GM12878 (cell line): ENCODE measurements at regions not wholly inside any gene's neighbourhood (a gene's known extent, or its start where the extent isn't known, plus 50 kb on each side); places are given as distances from the start of the nearest gene placed in this dataset.

Source experiments
- ATAC-seq: fragments of 200-7000 bp; cut with Tn5 transposase; 3 replicates; pipeline ENCODE4 v1.9.1; 2020; ENCODE audit warnings: mild to moderate bottlenecking, moderate library complexity
- BruUV-seq: library from RNA; stranded (reverse); fragments of 400-500 nt; replicated peaks from 2 replicates; lab custom pipeline; 2021; lab: Mats Ljungman, UMichigan
- CTCF ChIA-PET: fragments of 300-600 bp; sonication (Branson Sonifier 250); formaldehyde crosslinking; extraction: SDS; loops from one replicate; lab custom pipeline; 2021; ENCODE audit warnings: inconsistent platforms; lab: Yijun Ruan, JAX
- POLR2A ChIA-PET: fragments of 350-600 bp; formaldehyde crosslinking; extraction: SDS; loops from one replicate; lab custom pipeline; 2021; ENCODE audit warnings: inconsistent platforms; lab: Charles Lee
- RAD21 ChIA-PET: fragments of 300-600 bp; sonication (Branson Sonifier 250); formaldehyde crosslinking; loops from one replicate; lab custom pipeline; 2023; ENCODE audit warnings: antibody characterized with exemption; ENCODE audit not compliant: unreplicated experiment; lab: Charles Lee
- SMC1A ChIA-PET: fragments of 300-600 bp; sonication (Branson Sonifier 250); formaldehyde crosslinking; loops from one replicate; lab custom pipeline; 2023; ENCODE audit not compliant: unreplicated experiment, uncharacterized antibody; lab: Charles Lee
- DNase-seq: peaks from one replicate; pipeline ENCODE4 v3.0.0-alpha.2; 2011; ENCODE audit warnings: low read depth, low spot score
- FAIRE-seq: peaks from 3 replicates; lab custom pipeline; 2011; peaks lifted over from hg19 to GRCh38; lab: Jason Lieb, UNC
- H2AFZ ChIP-seq: 2 replicates; pipeline ENCODE4 v1.6.0; 2011; ENCODE audit warnings: low read depth, low read length, control low read depth; ENCODE audit not compliant: control insufficient read depth
- H3K27ac ChIP-seq: 2 replicates; pipeline ENCODE4 v1.5.1; 2011; ENCODE audit warnings: control low read depth; ENCODE audit not compliant: control insufficient read depth, insufficient read depth
- H3K27me3 ChIP-seq, 2 experiments: replicated peaks in 1 of 2; 2 replicates each; pipeline versions ENCODE4 v1.6.0 to v1.6.1; 2011; ENCODE audit warnings: low read length in 1 of 2; ENCODE audit not compliant: control insufficient read depth in 2 of 2, insufficient read depth in 2 of 2
- H3K36me3 ChIP-seq, 2 experiments: 2 replicates each; pipeline ENCODE4 v1.5.1; 2011; ENCODE audit warnings: low read length in 1 of 2; ENCODE audit not compliant: control insufficient read depth in 2 of 2, insufficient read depth in 2 of 2
- H3K4me1 ChIP-seq: 2 replicates; pipeline ENCODE4 v1.6.1; 2011; ENCODE audit warnings: mild to moderate bottlenecking, low read length, moderate library complexity, mixed read lengths; ENCODE audit not compliant: control insufficient read depth, insufficient read depth
- H3K4me2 ChIP-seq: 2 replicates; pipeline ENCODE4 v1.6.0; 2011; ENCODE audit warnings: control low read depth; ENCODE audit not compliant: control insufficient read depth, insufficient read depth
- H3K4me3 ChIP-seq: fragments of 200-600 bp; sonication (generic); 2 replicates; pipeline ENCODE4 v1.5.1; 2016
- H3K79me2 ChIP-seq: 2 replicates; pipeline ENCODE4 v1.6.0; 2011; ENCODE audit warnings: low read length; ENCODE audit not compliant: control insufficient read depth, insufficient read depth
- H3K9ac ChIP-seq: 2 replicates; pipeline ENCODE4 v1.8.0; 2011; ENCODE audit warnings: low read length, control low read depth, mixed read lengths; ENCODE audit not compliant: control insufficient read depth, insufficient read depth
- H3K9me3 ChIP-seq: replicated peaks from 3 replicates; pipeline ENCODE4 v1.5.1; 2011; ENCODE audit warnings: mild to moderate bottlenecking, low read length; ENCODE audit not compliant: control insufficient read depth, insufficient read depth
- H4K20me1 ChIP-seq: 2 replicates; pipeline ENCODE4 v1.6.0; 2011; ENCODE audit not compliant: control insufficient read depth, insufficient read depth
- ATF7 ChIP-seq: fragments of 450-650 bp; IDR thresholded peaks from 2 replicates; pipeline ENCODE4 v1.6.1; 2016; ENCODE audit warnings: low read depth, mild to moderate bottlenecking
- BCL11A ChIP-seq: IDR thresholded peaks from 2 replicates; pipeline ENCODE4 v1.6.1; 2011; ENCODE audit warnings: low read depth, low read length
- CBX5 ChIP-seq: sonication (generic); IDR thresholded peaks from 2 replicates; pipeline ENCODE4 v1.6.1; 2016; ENCODE audit warnings: low read depth, moderate library complexity, mild to moderate bottlenecking, inconsistent platforms
- E4F1 ChIP-seq: fragments of 450-650 bp; IDR thresholded peaks from 2 replicates; pipeline ENCODE4 v1.6.1; 2018; ENCODE audit warnings: borderline replicate concordance, mild to moderate bottlenecking; ENCODE audit not compliant: partially characterized antibody
- MEF2B ChIP-seq: fragments of 450-650 bp; IDR thresholded peaks from 2 replicates; pipeline ENCODE4 v1.6.1; 2018; ENCODE audit warnings: mild to moderate bottlenecking, moderate library complexity; ENCODE audit not compliant: partially characterized antibody, poor library complexity, severe bottlenecking
- NR2F1 ChIP-seq: fragments of 450-650 bp; conservative IDR thresholded peaks from 2 replicates; pipeline ENCODE4 v1.6.1; 2017; ENCODE audit warnings: mild to moderate bottlenecking
- RELB ChIP-seq: fragments of 450-650 bp; IDR thresholded peaks from 2 replicates; pipeline ENCODE4 v1.6.1; 2017; ENCODE audit warnings: low read depth, mild to moderate bottlenecking, moderate library complexity
- TCF12 ChIP-seq: IDR thresholded peaks from 2 replicates; pipeline ENCODE4 v1.6.1; 2011; ENCODE audit warnings: low read depth, mild to moderate bottlenecking, low read length
- ZNF24 ChIP-seq: fragments of 450-650 bp; IDR thresholded peaks from 2 replicates; pipeline ENCODE4 v1.6.1; 2017; ENCODE audit warnings: antibody characterized with exemption, mild to moderate bottlenecking
- WGBS: methylation state at CpG from one replicate; pipeline ENCODE4 v1.1.6; 2016; ENCODE audit warnings: low lambda C conversion rate; ENCODE audit not compliant: insufficient replicate concordance, insufficient coverage; ENCODE audit errors: missing lambda C conversion rate; 5-methylcytosine and 5-hydroxymethylcytosine counted together
- in situ Hi-C: fragments of 300-500 bp; cut with MboI; formaldehyde crosslinking; loops from 9 replicates; pipeline ENCODE4 v1.14.3; 2018; ENCODE audit warnings: mixed read lengths
- intact Hi-C: fragments of 100-400 bp; cut with micrococcal nuclease; formaldehyde crosslinking; loops from one replicate; pipeline ENCODE4 v1.14.2; 2022; ENCODE audit not compliant: unreplicated experiment

- TF ChIP-seq RELB: no peak
Measured at GRCh38 chr17:73947966-73948355, 255.5 kb upstream of the RPL38 start (continued).

GRCh38 chr17:73949903-73950592, 253.4 kb upstream of the RPL38 start:
- ChIA-PET POLR2A (no interaction called here), RAD21 (no interaction called here), CTCF (interaction anchor here (0.7 to 1.0 kb wide), 2 partner anchors 322 to 520 kb away, joined by 3 read pairs; no protein-coding TSS in a partner anchor), SMC1A (interaction anchor here (0.6 kb wide), 1 partner anchor 127 kb away, joined by 3 read pairs; no protein-coding TSS in a partner anchor)
- 17% methylated on average over 13 of the region's 13 CpGs for WGBS
- H3K27me3 ChIP-seq: peaks cover 0 to 4% of the 10 kb centered on the region in 2 experiments; a peak in 3 of 4 replicates
- DNase-seq (no peak), ATAC-seq (no peak), FAIRE-seq (no peak)
- H3K4me2 ChIP-seq: no peak overlapping the region
- no peak overlapping the region for H3K9ac ChIP-seq
- H4K20me1 ChIP-seq: no peaks in the 10 kb centered on the region
- no peak overlapping the region for H2AFZ ChIP-seq
- BruUV-seq: no TSS peak
- in situ Hi-C loops (no loop called here), intact Hi-C loops (no loop called here)
- TF ChIP-seq ZNF24: no peak
- no peak for TF ChIP-seq E4F1
- TF ChIP-seq CBX5: no peak
- no peak for TF ChIP-seq NR2F1
- no peak for TF ChIP-seq MEF2B
- TF ChIP-seq ATF7: no peak
- TF ChIP-seq TCF12: no peak
- TF ChIP-seq BCL11A: no peak
- H3K79me2 ChIP-seq: no peaks in the 10 kb centered on the region
- H3K4me3 ChIP-seq: no peak overlapping the region
- no peak overlapping the region for H3K27ac ChIP-seq
- no peaks in the 10 kb centered on the region for H3K9me3 ChIP-seq
- no peaks in the 10 kb centered on the region for H3K4me1 ChIP-seq
- H3K36me3 ChIP-seq: no peaks in the 10 kb centered on the region
